MM.1S (cell line): ENCODE measurements at regions not wholly inside any gene's neighbourhood (a gene's known extent, or its start where the extent isn't known, plus 50 kb on each side); places are given as distances from the start of the nearest gene placed in this dataset.

Experiments used
- EZH2 ChIP-seq: fragments of 300-600 bp; sonication (generic); optimal IDR thresholded peaks from 2 replicates; pipeline ENCODE3; 2017; ENCODE audit warnings: low read depth, mild to moderate bottlenecking, antibody characterized with exemption, low read length, mixed read lengths
- EZH2phosphoT487 ChIP-seq: fragments of 300-600 bp; sonication (generic); IDR thresholded peaks from 2 replicates; pipeline ENCODE4 v1.6.1; 2018; ENCODE audit warnings: antibody characterized with exemption, low read length
- TF ChIP-seq, protein P1 (sequence below): fragments of 300-600 bp; sonication (generic); IDR thresholded peaks from 2 replicates; pipeline ENCODE4 v1.5.1; 2016; ENCODE audit warnings: antibody characterized with exemption, low read length, mixed read lengths

DNA sequence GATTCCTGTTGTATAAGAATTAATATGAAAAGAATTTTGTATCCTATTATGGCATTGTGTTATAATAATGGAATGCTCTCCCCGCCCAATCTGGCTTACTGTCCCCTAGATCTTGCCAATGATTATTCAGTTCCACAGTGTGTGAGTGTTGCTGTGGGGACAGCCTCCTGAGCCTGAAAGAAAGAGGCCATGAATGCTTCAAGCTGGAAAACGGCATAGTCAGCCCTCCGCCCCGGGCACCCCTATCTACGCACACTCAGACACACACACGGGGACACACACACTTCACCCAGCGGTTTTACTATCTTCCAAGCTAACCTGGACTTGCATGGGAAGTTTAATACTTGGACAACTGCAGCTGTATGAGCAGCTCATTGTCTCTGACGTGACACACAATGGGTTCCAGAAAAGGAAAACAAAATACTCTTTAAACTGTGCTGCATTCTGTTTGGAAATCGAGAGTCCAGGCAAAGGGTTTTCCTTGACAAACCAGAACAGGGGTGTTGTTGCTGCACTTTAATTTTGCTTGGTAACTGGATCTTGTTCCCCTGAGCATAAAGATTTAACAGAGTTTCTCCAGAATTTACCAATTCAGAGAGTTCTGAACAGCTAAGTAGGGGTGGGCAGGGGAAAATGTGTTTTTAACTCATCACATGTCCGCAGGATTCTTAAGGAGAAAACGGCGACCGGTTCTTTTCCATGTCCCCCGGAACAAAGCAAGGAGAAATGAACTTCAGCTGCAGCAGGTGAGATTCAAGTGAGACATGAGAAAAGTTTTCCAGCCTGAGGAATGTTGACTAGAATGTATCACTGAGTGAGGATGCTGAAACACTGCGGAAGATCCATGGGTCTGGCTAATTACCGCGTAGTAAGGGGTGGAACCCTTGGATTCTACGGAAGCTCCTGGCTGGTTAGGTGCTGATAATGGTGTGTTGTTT is 472.9 kb downstream of the FOXO1 start:
- no peak for TF ChIP-seq EZH2phosphoT487
- TF ChIP-seq, protein P1, sequence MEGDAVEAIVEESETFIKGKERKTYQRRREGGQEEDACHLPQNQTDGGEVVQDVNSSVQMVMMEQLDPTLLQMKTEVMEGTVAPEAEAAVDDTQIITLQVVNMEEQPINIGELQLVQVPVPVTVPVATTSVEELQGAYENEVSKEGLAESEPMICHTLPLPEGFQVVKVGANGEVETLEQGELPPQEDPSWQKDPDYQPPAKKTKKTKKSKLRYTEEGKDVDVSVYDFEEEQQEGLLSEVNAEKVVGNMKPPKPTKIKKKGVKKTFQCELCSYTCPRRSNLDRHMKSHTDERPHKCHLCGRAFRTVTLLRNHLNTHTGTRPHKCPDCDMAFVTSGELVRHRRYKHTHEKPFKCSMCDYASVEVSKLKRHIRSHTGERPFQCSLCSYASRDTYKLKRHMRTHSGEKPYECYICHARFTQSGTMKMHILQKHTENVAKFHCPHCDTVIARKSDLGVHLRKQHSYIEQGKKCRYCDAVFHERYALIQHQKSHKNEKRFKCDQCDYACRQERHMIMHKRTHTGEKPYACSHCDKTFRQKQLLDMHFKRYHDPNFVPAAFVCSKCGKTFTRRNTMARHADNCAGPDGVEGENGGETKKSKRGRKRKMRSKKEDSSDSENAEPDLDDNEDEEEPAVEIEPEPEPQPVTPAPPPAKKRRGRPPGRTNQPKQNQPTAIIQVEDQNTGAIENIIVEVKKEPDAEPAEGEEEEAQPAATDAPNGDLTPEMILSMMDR, result no peak
- TF ChIP-seq EZH2, result no peak
